Thyroid gland (tissue), 4 donors: ENCODE measurements at regions not wholly inside any gene's neighbourhood (a gene's known extent, or its start where the extent isn't known, plus 50 kb on each side); places are given as distances from the start of the nearest gene placed in this dataset.

Experiments
- CTCF ChIP-seq, 6 experiments: fragments of 200-600 bp in 3 of 6; fragments of 450-650 bp in 3 of 6; sonication (generic) in 3 of 6; IDR thresholded peaks; one replicate each; pipeline ENCODE4 v1.5.1; 2016 to 2019; ENCODE audit warnings: antibody characterized with exemption in 6 of 6, mild to moderate bottlenecking in 2 of 6, inconsistent platforms in 1 of 6, moderate library complexity in 1 of 6
- POLR2A ChIP-seq, 2 donors: fragments of 450-650 bp; IDR thresholded peaks; one replicate each; pipeline ENCODE4 v1.6.1; 2017; ENCODE audit warnings: antibody characterized with exemption in 2 of 2, mild to moderate bottlenecking in 2 of 2, moderate library complexity in 1 of 2

- no peak for TF ChIP-seq CTCF (IDR thresholded peaks at IDR 0.05)
- TF ChIP-seq POLR2A (IDR thresholded peaks at IDR 0.05): no peak
Observed at GRCh38 chr12:45646851-45647581, 82.5 kb upstream of the ARID2 start.
